ENCODE measurements at regions not wholly inside any gene's neighbourhood (a gene's known extent, or its start where the extent isn't known, plus 50 kb on each side); places are given as distances from the start of the nearest gene placed in this dataset.

- DNase-seq = no peak
These were observed 66.7 kb downstream of the CD164 start for GRCh38 chr6:109315341-109316110.

GRCh38 chr6:109314313-109314712, 68.0 kb downstream of the CD164 start:
- DNase-seq = no peak

- DNase-seq = no peak
These were observed 69.1 kb downstream of the CD164 start for GRCh38 chr6:109313139-109313538.

- no peak for DNase-seq
These were observed 70.8 kb downstream of the CD164 start for GRCh38 chr6:109311471-109311870.

GRCh38 chr6:109309917-109310316, 72.3 kb downstream of the CD164 start:
- no peak for DNase-seq

- peak; percentile 96 for DNase-seq
These were observed 74.2 kb downstream of the CD164 start for GRCh38 chr6:109308018-109308492.

- peak; percentile 50 for DNase-seq
These were observed 75.5 kb downstream of the CD164 start for GRCh38 chr6:109306733-109307132.

- no peak for DNase-seq
These were observed 77.2 kb downstream of the CD164 start for GRCh38 chr6:109305028-109305427.

- DNase-seq = peak; percentile 57
These were observed 77.8 kb downstream of the CD164 start for GRCh38 chr6:109304284-109305015.

- DNase-seq = peak; percentile 44
These were observed 78.5 kb downstream of the CD164 start for GRCh38 chr6:109303640-109304283.

- DNase-seq = no peak
These were observed 79.1 kb downstream of the CD164 start for GRCh38 chr6:109303164-109303563.

- no peak for DNase-seq
These were observed 80.1 kb downstream of the CD164 start for GRCh38 chr6:109302176-109302575.

- no peak for DNase-seq
These were observed 80.8 kb downstream of the CD164 start for GRCh38 chr6:109301418-109301817.

- DNase-seq = no peak
These were observed 81.4 kb downstream of the CD164 start for GRCh38 chr6:109300874-109301273.

GRCh38 chr6:109299776-109300564, 82.3 kb downstream of the CD164 start:
- DNase-seq = no peak

- DNase-seq = no peak
These were observed 83.0 kb downstream of the CD164 start for GRCh38 chr6:109299265-109299607.

GRCh38 chr6:109298605-109299264, 83.5 kb downstream of the CD164 start:
- no peak for DNase-seq

- DNase-seq = no peak
These were observed 84.7 kb downstream of the CD164 start for GRCh38 chr6:109297406-109298110.

- DNase-seq = no peak
These were observed 85.3 kb downstream of the CD164 start for GRCh38 chr6:109296971-109297372.

GRCh38 chr6:109296452-109296851, 85.8 kb downstream of the CD164 start:
- no peak for DNase-seq

- no peak for DNase-seq
These were observed 86.5 kb downstream of the CD164 start for GRCh38 chr6:109295774-109296156.

Data from NCI-H226 (cell line).